CD4-positive, alpha-beta T cell (primary cell): ENCODE measurements at regions not wholly inside any gene's neighbourhood (a gene's known extent, or its start where the extent isn't known, plus 50 kb on each side); places are given as distances from the start of the nearest gene placed in this dataset.

ENCODE experiments used
- ATAC-seq: fragments of 200-7000 bp; cut with Tn5 transposase; one replicate; pipeline ENCODE4 v1.10.0; 2022; ENCODE audit warnings: mild to moderate bottlenecking; ENCODE audit not compliant: poor library complexity
- CTCF ChIA-PET: fragments of 350-600 bp; sonication (Branson Sonifier 250); formaldehyde crosslinking; loops from one replicate; lab custom pipeline; 2021; ENCODE audit warnings: antibody characterized with exemption, inconsistent platforms; lab: Charles Lee
- POLR2A ChIA-PET: fragments of 350-600 bp; sonication (Branson Sonifier 250); formaldehyde crosslinking; loops from one replicate; lab custom pipeline; 2021; ENCODE audit warnings: antibody characterized with exemption, inconsistent platforms; lab: Charles Lee
- DNase-seq, 14 experiments: peaks; one replicate each; pipeline ENCODE4 v3.0.0-alpha.2; 2013 to 2020; ENCODE audit warnings: mixed read lengths in 2 of 14
- H3K27ac ChIP-seq, 2 donors: one replicate each; pipeline versions ENCODE4 v1.5.1 to v1.7.0; 2013; ENCODE audit warnings: low read length in 2 of 2, low read depth in 1 of 2, mild to moderate bottlenecking in 1 of 2
- H3K27me3 ChIP-seq, 2 experiments: 1 replicate in 1 of 2; 2 replicates in 1 of 2; pipeline versions ENCODE4 v1.6.1 to v1.7.0; 2013; ENCODE audit warnings: low read length in 2 of 2, control low read depth in 1 of 2, mild to moderate bottlenecking in 1 of 2, moderate library complexity in 1 of 2; ENCODE audit not compliant: insufficient read depth in 2 of 2, control insufficient read depth in 1 of 2
- H3K36me3 ChIP-seq: one replicate; pipeline ENCODE4 v1.6.1; 2013; ENCODE audit warnings: low read length, control low read depth; ENCODE audit not compliant: insufficient read depth
- H3K4me1 ChIP-seq: one replicate; pipeline ENCODE4 v1.6.1; 2013; ENCODE audit warnings: low read length, control low read depth; ENCODE audit not compliant: insufficient read depth
- H3K4me3 ChIP-seq: one replicate; pipeline ENCODE4 v1.5.1; 2013; ENCODE audit warnings: mild to moderate bottlenecking, low read length, moderate library complexity
- H3K9me3 ChIP-seq, 2 experiments: 1 replicate in 1 of 2; 2 replicates in 1 of 2; pipeline versions ENCODE4 v1.6.1 to v1.7.0; 2013; ENCODE audit warnings: low read length in 2 of 2, mild to moderate bottlenecking in 2 of 2, control low read depth in 1 of 2, moderate library complexity in 1 of 2; ENCODE audit not compliant: control insufficient read depth in 1 of 2, insufficient read depth in 1 of 2
- H3K27ac Mint-ChIP-seq: one replicate; pipeline ENCODE4 v1.8.0; 2020; ENCODE audit warnings: mixed read lengths
- H3K27me3 Mint-ChIP-seq: one replicate; pipeline ENCODE4 v1.8.0; 2021; ENCODE audit warnings: mixed read lengths
- H3K36me3 Mint-ChIP-seq: one replicate; pipeline ENCODE4 v1.8.0; 2021; ENCODE audit warnings: low read depth, mixed read lengths
- H3K4me1 Mint-ChIP-seq: one replicate; pipeline ENCODE4 v1.8.0; 2021; ENCODE audit warnings: low read depth, mixed read lengths
- H3K4me3 Mint-ChIP-seq: one replicate; pipeline ENCODE4 v1.8.0; 2020; ENCODE audit warnings: mild to moderate bottlenecking, mixed read lengths
- H3K9me3 Mint-ChIP-seq: one replicate; pipeline ENCODE4 v1.8.0; 2020; ENCODE audit warnings: mixed read lengths
- CTCF ChIP-seq: fragments of 200-600 bp; IDR thresholded peaks from one replicate; pipeline ENCODE4 v1.8.0; 2022; ENCODE audit warnings: antibody characterized with exemption, mild to moderate bottlenecking
- intact Hi-C, 2 experiments: fragments of 100-400 bp; cut with DNase I in 1 of 2; cut with micrococcal nuclease in 1 of 2; formaldehyde crosslinking; loops; one replicate each; pipeline versions ENCODE4 v1.15.1 to v1.9.0; 2023 to 2025; cut with DNase I, micrococcal nuclease

DNA sequence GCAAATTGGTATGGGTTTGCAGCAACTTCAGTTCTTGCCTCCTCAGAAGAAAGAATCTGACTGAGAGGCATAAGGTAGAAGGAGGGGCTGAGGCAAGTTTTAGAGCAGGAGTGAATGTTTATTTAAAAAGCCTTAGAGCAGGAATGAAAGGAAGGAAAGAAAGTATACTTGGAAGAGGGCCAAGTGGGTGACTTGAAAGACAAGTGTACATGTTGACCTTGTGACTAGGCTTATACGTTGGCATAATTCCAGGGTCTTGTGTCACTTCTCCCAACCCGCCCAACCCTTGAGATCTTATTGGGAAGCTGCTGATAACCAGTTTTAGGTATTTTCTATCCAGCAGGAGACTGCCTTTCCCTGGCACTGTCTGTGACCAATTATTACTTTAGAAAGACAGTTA lies 436.9 kb upstream of the ZNF717 start:
- Histone ChIP-seq H3K9me3 (peaks cover 0 to 5% of the 10 kb centered on the region in 2 experiments), H3K27ac (no peak overlapping the region), H3K4me1 (no peaks in the 10 kb centered on the region), H3K36me3 (no peaks in the 10 kb centered on the region), H3K27me3 (no peaks in the 10 kb centered on the region), H3K4me3 (no peak overlapping the region)
- Mint-ChIP-seq H3K27me3 (no peaks in the 10 kb centered on the region), H3K9me3 (peaks cover 15% of the 10 kb centered on the region), H3K36me3 (no peaks in the 10 kb centered on the region), H3K4me3 (no peak overlapping the region), H3K27ac (no peak overlapping the region), H3K4me1 (no peaks in the 10 kb centered on the region)
- POLR2A ChIA-PET = no interaction called here
- CTCF ChIA-PET = no interaction called here
- intact Hi-C loops = no loop called here
- TF ChIP-seq CTCF = no peak
- no peak for DNase-seq
- no peak for ATAC-seq

GRCh38 chr3:76231258-76231657 lies 445.9 kb upstream of the ZNF717 start:
- CTCF ChIA-PET = no interaction called here
- no peaks in the 10 kb centered on the region for H3K27me3 Mint-ChIP-seq
- H3K27ac ChIP-seq = no peak overlapping the region
- DNase-seq (no peak), ATAC-seq (no peak)
- peaks cover 0 to 3% of the 10 kb centered on the region in 2 experiments for H3K9me3 ChIP-seq
- no peaks in the 10 kb centered on the region for H3K36me3 Mint-ChIP-seq
- H3K4me1 ChIP-seq = no peaks in the 10 kb centered on the region
- no peak overlapping the region for H3K27ac Mint-ChIP-seq
- intact Hi-C loops = no loop called here
- POLR2A ChIA-PET = no interaction called here
- H3K4me3 ChIP-seq = no peak overlapping the region
- no peak for TF ChIP-seq CTCF
- H3K4me1 Mint-ChIP-seq = no peaks in the 10 kb centered on the region
- H3K27me3 ChIP-seq = no peaks in the 10 kb centered on the region
- H3K9me3 Mint-ChIP-seq = peaks cover 4% of the 10 kb centered on the region
- no peaks in the 10 kb centered on the region for H3K36me3 ChIP-seq
- no peak overlapping the region for H3K4me3 Mint-ChIP-seq

GRCh38 chr3:76242886-76243753 lies 457.8 kb upstream of the ZNF717 start:
- Mint-ChIP-seq H3K4me3 (no peak overlapping the region), H3K36me3 (no peaks in the 10 kb centered on the region), H3K27ac (no peak overlapping the region), H3K27me3 (no peaks in the 10 kb centered on the region), H3K9me3 (peaks cover 10% of the 10 kb centered on the region), H3K4me1 (no peaks in the 10 kb centered on the region)
- Histone ChIP-seq H3K27ac (no peak overlapping the region), H3K27me3 (no peaks in the 10 kb centered on the region), H3K4me1 (no peaks in the 10 kb centered on the region), H3K9me3 (peaks cover 0 to 5% of the 10 kb centered on the region in 2 experiments), H3K4me3 (no peak overlapping the region), H3K36me3 (no peaks in the 10 kb centered on the region)
- CTCF ChIA-PET = no interaction called here
- POLR2A ChIA-PET = no interaction called here
- no peak for TF ChIP-seq CTCF
- DNase-seq (no peak), ATAC-seq (no peak)
- intact Hi-C loops = no loop called here
